ENCODE measurements at regions not wholly inside any gene's neighbourhood (a gene's known extent, or its start where the extent isn't known, plus 50 kb on each side); places are given as distances from the start of the nearest gene placed in this dataset.

DNA sequence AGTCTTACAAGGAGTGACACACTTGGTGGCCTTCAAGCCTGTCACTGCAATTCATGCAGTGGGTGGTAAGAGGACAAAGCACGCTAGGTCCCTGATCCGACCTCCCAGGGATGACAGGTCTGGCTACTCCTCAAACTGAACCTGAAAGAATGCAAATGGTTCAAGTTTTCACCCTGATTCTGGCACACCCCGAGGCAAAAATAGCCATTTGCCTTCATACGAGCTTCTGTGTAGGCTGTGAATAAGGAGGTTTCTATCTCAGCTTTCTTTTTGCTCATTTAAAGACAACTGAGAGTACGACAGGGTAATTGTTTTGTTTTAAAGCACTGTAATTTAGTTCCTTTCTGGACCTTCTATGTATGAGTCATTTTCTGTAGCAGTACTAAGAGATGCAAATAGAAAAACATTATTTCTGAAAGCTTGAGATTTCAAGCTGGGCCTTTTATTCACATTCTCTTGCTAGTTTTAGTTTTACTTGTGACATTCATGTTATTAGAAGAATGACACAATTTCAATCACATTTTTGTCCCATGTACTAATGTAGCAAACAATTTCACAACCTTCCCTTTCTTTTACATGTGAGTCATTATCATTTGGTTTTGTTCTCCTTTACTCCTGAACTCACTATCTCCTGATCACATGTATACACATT, 56.6 kb upstream of the FDX1 start:
- peak overlapping the region in 1 of 2 donors; percentile 40 for H3K27ac ChIP-seq
- intact Hi-C loops (cut with DNase I; ENCODE audit: low total_unique reads), result no loop called here

DNA sequence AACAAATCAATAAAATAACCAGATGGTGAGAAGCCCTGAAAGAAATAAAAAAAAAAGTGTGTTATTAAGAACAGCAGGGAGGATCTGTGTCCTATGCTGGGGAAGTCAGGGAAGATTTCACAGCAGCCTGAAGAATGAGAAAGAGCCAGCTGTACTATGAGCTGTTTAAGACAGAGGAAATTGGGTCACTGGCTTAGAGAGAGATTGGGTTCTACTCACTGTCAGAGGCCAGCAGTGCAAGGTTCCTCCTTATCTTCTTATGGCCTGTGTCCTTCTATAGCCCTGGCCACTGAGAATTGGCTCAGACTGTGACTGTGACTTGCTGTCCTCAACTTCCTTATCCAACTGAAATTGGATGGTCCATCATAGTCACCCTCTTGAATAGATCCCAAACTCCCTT, 54.8 kb upstream of the FDX1 start:
- TF ChIP-seq, protein P1, sequence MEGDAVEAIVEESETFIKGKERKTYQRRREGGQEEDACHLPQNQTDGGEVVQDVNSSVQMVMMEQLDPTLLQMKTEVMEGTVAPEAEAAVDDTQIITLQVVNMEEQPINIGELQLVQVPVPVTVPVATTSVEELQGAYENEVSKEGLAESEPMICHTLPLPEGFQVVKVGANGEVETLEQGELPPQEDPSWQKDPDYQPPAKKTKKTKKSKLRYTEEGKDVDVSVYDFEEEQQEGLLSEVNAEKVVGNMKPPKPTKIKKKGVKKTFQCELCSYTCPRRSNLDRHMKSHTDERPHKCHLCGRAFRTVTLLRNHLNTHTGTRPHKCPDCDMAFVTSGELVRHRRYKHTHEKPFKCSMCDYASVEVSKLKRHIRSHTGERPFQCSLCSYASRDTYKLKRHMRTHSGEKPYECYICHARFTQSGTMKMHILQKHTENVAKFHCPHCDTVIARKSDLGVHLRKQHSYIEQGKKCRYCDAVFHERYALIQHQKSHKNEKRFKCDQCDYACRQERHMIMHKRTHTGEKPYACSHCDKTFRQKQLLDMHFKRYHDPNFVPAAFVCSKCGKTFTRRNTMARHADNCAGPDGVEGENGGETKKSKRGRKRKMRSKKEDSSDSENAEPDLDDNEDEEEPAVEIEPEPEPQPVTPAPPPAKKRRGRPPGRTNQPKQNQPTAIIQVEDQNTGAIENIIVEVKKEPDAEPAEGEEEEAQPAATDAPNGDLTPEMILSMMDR (IDR thresholded peaks at IDR 0.05), result no peak
- H3K27ac ChIP-seq, result no peak overlapping the region
- no peak overlapping the region for H3K4me3 ChIP-seq
- peaks cover 0 to 8% (median 1%) of the 10 kb centered on the region in 4 donors for H3K4me1 ChIP-seq
- no peak for DNase-seq
- no peaks in the 10 kb centered on the region for H3K27me3 ChIP-seq
- H3K9me3 ChIP-seq, result no peaks in the 10 kb centered on the region
- intact Hi-C loops (cut with DNase I; ENCODE audit: low total_unique reads), result no loop called here
- no peaks in the 10 kb centered on the region for H3K36me3 ChIP-seq

More for the DNA sequence above, 56.6 kb upstream of the FDX1 start:
- TF ChIP-seq, protein P1 (IDR thresholded peaks at IDR 0.05), result no peak
- peaks cover 0 to 8% (median 1%) of the 10 kb centered on the region in 4 donors for H3K4me1 ChIP-seq
- DNase-seq, result no peak
- no peaks in the 10 kb centered on the region for H3K36me3 ChIP-seq
- H3K4me3 ChIP-seq, result no peak overlapping the region
- H3K27me3 ChIP-seq, result no peaks in the 10 kb centered on the region
- no peaks in the 10 kb centered on the region for H3K9me3 ChIP-seq

DNA sequence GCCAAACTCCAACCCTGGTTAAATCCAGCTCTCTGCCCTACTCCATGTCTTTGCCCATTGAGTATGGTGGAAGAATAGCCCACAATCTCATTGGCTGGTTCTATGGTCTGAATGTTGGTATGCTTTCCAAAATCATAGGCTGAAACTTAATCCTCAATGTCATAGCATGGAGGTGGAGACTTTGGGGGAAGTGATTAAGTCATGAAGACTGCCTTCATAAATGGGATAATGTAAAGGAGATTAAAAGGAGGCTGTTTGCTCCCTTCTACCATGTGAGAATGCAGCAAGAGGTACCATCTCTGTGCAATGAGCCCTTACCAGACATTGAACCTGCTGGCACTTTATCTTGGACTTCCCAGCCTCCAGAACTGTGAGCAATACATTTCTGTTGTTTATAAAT, 54.4 kb upstream of the FDX1 start:
- intact Hi-C loops (cut with DNase I; ENCODE audit: low total_unique reads), result no loop called here
- TF ChIP-seq, protein P1 (IDR thresholded peaks at IDR 0.05), result no peak
- Histone ChIP-seq H3K27me3 (no peaks in the 10 kb centered on the region), H3K4me3 (no peak overlapping the region), H3K27ac (no peak overlapping the region), H3K4me1 (peaks cover 0 to 8% (median 1%) of the 10 kb centered on the region in 4 donors), H3K9me3 (no peaks in the 10 kb centered on the region), H3K36me3 (no peaks in the 10 kb centered on the region)
- DNase-seq, result no peak

DNA sequence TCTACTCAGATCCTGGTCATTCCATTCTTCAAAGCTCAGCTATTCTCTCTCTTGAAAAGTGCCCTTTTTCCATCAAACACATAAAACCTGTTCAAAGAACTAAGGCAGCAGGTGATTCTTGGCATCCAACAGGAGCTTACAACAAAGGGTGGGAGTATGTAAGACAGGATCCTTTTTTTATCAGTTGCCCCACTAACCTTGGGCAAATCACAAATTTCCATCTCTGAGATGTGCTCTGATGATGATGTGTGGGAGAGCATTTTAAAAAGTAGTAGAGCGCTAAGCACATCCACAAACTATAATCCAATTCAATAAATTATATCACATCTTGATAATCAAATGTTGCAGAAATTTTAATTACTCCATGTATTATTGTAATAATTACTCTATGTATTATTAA, 53.7 kb upstream of the FDX1 start:
- TF ChIP-seq, protein P1 (IDR thresholded peaks at IDR 0.05), result no peak
- H3K9me3 ChIP-seq, result no peaks in the 10 kb centered on the region
- H3K4me1 ChIP-seq, result peaks cover 0 to 8% (median 1%) of the 10 kb centered on the region in 4 donors
- no peak overlapping the region for H3K4me3 ChIP-seq
- no peak overlapping the region for H3K27ac ChIP-seq
- intact Hi-C loops (cut with DNase I; ENCODE audit: low total_unique reads), result no loop called here
- DNase-seq, result no peak
- no peaks in the 10 kb centered on the region for H3K27me3 ChIP-seq
- H3K36me3 ChIP-seq, result no peaks in the 10 kb centered on the region

DNA sequence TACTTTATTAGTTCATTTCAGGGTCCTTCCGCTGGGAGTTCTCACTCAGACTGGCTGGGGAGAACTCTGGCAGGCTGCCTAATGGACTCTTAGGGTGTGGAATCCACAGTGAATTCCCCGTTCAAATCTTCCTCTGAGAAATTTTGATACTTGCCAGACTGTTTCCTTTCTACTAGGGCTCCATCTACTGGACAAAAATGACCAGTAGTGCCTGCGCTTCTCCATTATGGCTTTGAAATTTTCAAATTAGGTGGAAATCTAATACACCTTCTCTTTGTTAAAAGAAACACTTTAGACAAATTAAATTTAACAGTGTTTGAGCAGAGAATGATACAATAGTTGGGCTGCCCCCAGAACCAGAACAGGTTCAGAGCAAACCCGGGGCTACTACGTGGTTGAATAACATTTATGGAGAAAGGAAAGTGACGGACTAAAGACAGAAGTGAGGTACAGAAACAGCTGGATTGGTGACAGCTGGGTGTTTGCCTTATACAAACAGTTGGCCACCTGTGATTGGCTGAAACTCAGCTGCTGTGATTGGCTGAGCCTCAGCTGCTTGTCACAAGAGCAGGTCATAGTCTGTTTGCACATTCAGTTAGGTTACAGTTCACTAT, 52.9 kb upstream of the FDX1 start:
- DNase-seq, result peak in 1 of 2 donors; percentile 64
- Histone ChIP-seq H3K36me3 (no peaks in the 10 kb centered on the region), H3K9me3 (no peaks in the 10 kb centered on the region), H3K4me1 (peaks cover 0 to 8% (median 1%) of the 10 kb centered on the region in 4 donors), H3K27me3 (no peaks in the 10 kb centered on the region), H3K27ac (no peak overlapping the region), H3K4me3 (peak overlapping the region in 1 of 2 donors; percentile 20)
- TF ChIP-seq, protein P1 (IDR thresholded peaks at IDR 0.05), result peak; percentile 72 to 73
- intact Hi-C loops (cut with DNase I; ENCODE audit: low total_unique reads), result no loop called here
